Stimulated activated CD4-positive, alpha-beta T cell treated with anti-CD3 and anti-CD28 coated beads, Interleukin-1b, Interleukin-23, amount 100 ng/mL, for 4 hours (primary cell): ENCODE measurements at regions not wholly inside any gene's neighbourhood (a gene's known extent, or its start where the extent isn't known, plus 50 kb on each side); places are given as distances from the start of the nearest gene placed in this dataset.
"Not testable (repeated sequence)": the region's sequence is repeated elsewhere in the genome, so short reads cannot be mapped to it uniquely, and the experiment has no call there.

Experiments used
- DNase-seq, 2 donors: peaks; one replicate each; pipeline ENCODE4 v3.0.0-alpha.2; 2020; ENCODE audit warnings: low read depth in 2 of 2

- no peak for DNase-seq
Measured at GRCh38 chr2:195308163-195308562, 348.9 kb upstream of the SLC39A10 start.

GRCh38 chr2:195307751-195308150 lies 349.3 kb upstream of the SLC39A10 start:
- no peak for DNase-seq

- DNase-seq: no peak
Measured at GRCh38 chr2:195304310-195304709, 352.7 kb upstream of the SLC39A10 start.

GRCh38 chr2:195300631-195301030 lies 356.4 kb upstream of the SLC39A10 start:
- DNase-seq: no peak

GRCh38 chr2:195299600-195299999 lies 357.4 kb upstream of the SLC39A10 start:
- no peak for DNase-seq

GRCh38 chr2:195296490-195296889 lies 360.5 kb upstream of the SLC39A10 start:
- DNase-seq: no peak

GRCh38 chr2:195289081-195289480 lies 367.9 kb upstream of the SLC39A10 start:
- DNase-seq: no peak

GRCh38 chr2:195279840-195280427 lies 377.1 kb upstream of the SLC39A10 start:
- DNase-seq: no peak

- DNase-seq: no peak
Measured at GRCh38 chr2:195270466-195271039, 386.5 kb upstream of the SLC39A10 start.

- no peak for DNase-seq
Measured at GRCh38 chr2:195269220-195269619, 387.8 kb upstream of the SLC39A10 start.

GRCh38 chr2:195257979-195258378 lies 399.0 kb upstream of the SLC39A10 start:
- DNase-seq: no peak

GRCh38 chr2:195252018-195252417 lies 405.0 kb upstream of the SLC39A10 start:
- no peak for DNase-seq

GRCh38 chr2:195251214-195251613 lies 405.8 kb upstream of the SLC39A10 start:
- no peak for DNase-seq

- no peak for DNase-seq
Measured at GRCh38 chr2:195238826-195239225, 418.2 kb upstream of the SLC39A10 start.

GRCh38 chr2:195238379-195238778 lies 418.6 kb upstream of the SLC39A10 start:
- DNase-seq: no peak

GRCh38 chr2:195228547-195228946 lies 428.5 kb upstream of the SLC39A10 start:
- DNase-seq: not testable (repeated sequence)

- no peak for DNase-seq
Measured at GRCh38 chr2:195214072-195214471, 443.0 kb upstream of the SLC39A10 start.

- no peak for DNase-seq
Measured at GRCh38 chr2:195212586-195212985, 444.4 kb upstream of the SLC39A10 start.

- peak in 1 of 2 donors; percentile 0 for DNase-seq
Measured at GRCh38 chr2:195202163-195202845, 454.7 kb upstream of the SLC39A10 start.

- DNase-seq: no peak
Measured at GRCh38 chr2:195199864-195200263, 457.2 kb upstream of the SLC39A10 start.

GRCh38 chr2:195181059-195181705 lies 475.8 kb upstream of the SLC39A10 start:
- DNase-seq: no peak

GRCh38 chr2:195168369-195168768 lies 488.7 kb upstream of the SLC39A10 start:
- no peak for DNase-seq

GRCh38 chr2:195164930-195165329 lies 492.1 kb upstream of the SLC39A10 start:
- no peak for DNase-seq
